IMR-90 (cell line): ENCODE measurements at regions not wholly inside any gene's neighbourhood (a gene's known extent, or its start where the extent isn't known, plus 50 kb on each side); places are given as distances from the start of the nearest gene placed in this dataset.

Experiments used
- ATAC-seq: fragments of 200-7000 bp; cut with Tn5 transposase; 2 replicates; pipeline ENCODE4 v1.9.1; 2020; ENCODE audit warnings: low read depth, mild to moderate bottlenecking, moderate library complexity
- BruUV-seq: library from RNA; stranded (reverse); fragments of 400-500 nt; replicated peaks from 2 replicates; lab custom pipeline; 2021; lab: Mats Ljungman, UMichigan
- CTCF ChIA-PET: fragments of 300-600 bp; formaldehyde crosslinking; extraction: SDS; loops from one replicate; lab custom pipeline; 2021; ENCODE audit warnings: antibody characterized with exemption; lab: Yijun Ruan, JAX
- POLR2A ChIA-PET: fragments of 300-600 bp; sonication (Branson Sonifier 250); formaldehyde crosslinking; loops from one replicate; lab custom pipeline; 2022; ENCODE audit warnings: antibody characterized with exemption; ENCODE audit not compliant: unreplicated experiment; lab: Charles Lee
- DNase-seq: peaks from one replicate; pipeline ENCODE4 v3.0.0; 2013
- H2AFZ ChIP-seq: replicated peaks from 2 replicates; pipeline ENCODE3; 2013; ENCODE audit warnings: low read length, mild to moderate bottlenecking; ENCODE audit not compliant: poor library complexity
- H2AK5ac ChIP-seq: 2 replicates; pipeline ENCODE4 v1.6.1; 2013; ENCODE audit warnings: low read depth, low read length, inconsistent platforms
- H2AK9ac ChIP-seq: replicated peaks from 2 replicates; pipeline ENCODE3; 2013; ENCODE audit warnings: mild to moderate bottlenecking, low read depth, low read length, moderate library complexity; ENCODE audit not compliant: poor library complexity
- H2BK120ac ChIP-seq: 2 replicates; pipeline ENCODE4 v1.6.1; 2013; ENCODE audit warnings: low read depth, low read length, inconsistent platforms
- H2BK15ac ChIP-seq: 3 replicates; pipeline ENCODE4 v1.6.1; 2013; ENCODE audit warnings: low read depth, low read length, inconsistent platforms
- H2BK20ac ChIP-seq: 2 replicates; pipeline ENCODE4 v1.6.1; 2013; ENCODE audit warnings: low read depth, mild to moderate bottlenecking, inconsistent platforms, low read length, moderate library complexity
- H2BK5ac ChIP-seq: 2 replicates; pipeline ENCODE4 v1.6.1; 2013; ENCODE audit warnings: mild to moderate bottlenecking, low read depth, low read length, inconsistent platforms; ENCODE audit not compliant: poor library complexity, severe bottlenecking
- H3K14ac ChIP-seq: replicated peaks from 2 replicates; pipeline ENCODE4 v1.6.1; 2013; ENCODE audit warnings: low read depth, low read length, inconsistent platforms
- H3K18ac ChIP-seq: 2 replicates; pipeline ENCODE4 v1.6.1; 2013; ENCODE audit warnings: low read depth, low read length, control low read depth
- H3K23ac ChIP-seq: 2 replicates; pipeline ENCODE4 v1.6.1; 2013; ENCODE audit warnings: low read depth, low read length, inconsistent platforms
- H3K27ac ChIP-seq: 2 replicates; pipeline ENCODE4 v1.5.1; 2013; ENCODE audit warnings: mild to moderate bottlenecking, control low read depth, low read length; ENCODE audit not compliant: insufficient read depth
- H3K27me3 ChIP-seq: 2 replicates; pipeline ENCODE4 v1.6.1; 2013; ENCODE audit warnings: low read length; ENCODE audit not compliant: control insufficient read depth, insufficient read depth
- H3K36me3 ChIP-seq: 2 replicates; pipeline ENCODE4 v1.6.1; 2013; ENCODE audit warnings: low read length, mixed read lengths; ENCODE audit not compliant: control insufficient read depth, insufficient read depth
- H3K4ac ChIP-seq: 2 replicates; pipeline ENCODE4 v1.6.1; 2013; ENCODE audit warnings: low read depth, low read length, inconsistent platforms
- H3K4me1 ChIP-seq: 2 replicates; pipeline ENCODE4 v1.6.1; 2013; ENCODE audit warnings: low read length, mixed read lengths; ENCODE audit not compliant: control insufficient read depth, insufficient read depth
- H3K4me2 ChIP-seq: 2 replicates; pipeline ENCODE4 v1.6.1; 2013; ENCODE audit warnings: low read depth, mild to moderate bottlenecking, control low read depth, low read length, moderate library complexity
- H3K4me3 ChIP-seq: 2 replicates; pipeline ENCODE4 v1.5.1; 2013; ENCODE audit warnings: low read depth, mild to moderate bottlenecking, control low read depth, low read length, moderate library complexity; ENCODE audit not compliant: insufficient read depth
- H3K56ac ChIP-seq: 2 replicates; pipeline ENCODE4 v1.6.1; 2013; ENCODE audit warnings: low read length, inconsistent platforms; ENCODE audit not compliant: insufficient read depth; ENCODE audit errors: extremely low read depth
- H3K79me1 ChIP-seq, 2 experiments: 2 replicates each; pipeline ENCODE4 v1.6.1; 2013; ENCODE audit warnings: low read length in 2 of 2, inconsistent platforms in 1 of 2, low read depth in 1 of 2
- H3K9ac ChIP-seq: 2 replicates; pipeline ENCODE4 v1.6.1; 2013; ENCODE audit warnings: low read depth, low read length, control low read depth
- H3K9me1 ChIP-seq: 2 replicates; pipeline ENCODE4 v1.6.1; 2013; ENCODE audit warnings: low read length, inconsistent platforms; ENCODE audit not compliant: insufficient read depth
- H3K9me3 ChIP-seq: 2 replicates; pipeline ENCODE4 v1.6.1; 2013; ENCODE audit warnings: low read length; ENCODE audit not compliant: control insufficient read depth, insufficient read depth
- H4K20me1 ChIP-seq: 2 replicates; pipeline ENCODE4 v1.6.1; 2013; ENCODE audit warnings: low read length, inconsistent platforms; ENCODE audit not compliant: insufficient read depth
- H4K5ac ChIP-seq: 2 replicates; pipeline ENCODE4 v1.6.1; 2013; ENCODE audit warnings: mild to moderate bottlenecking, low read depth, low read length, control low read depth
- H4K8ac ChIP-seq, 2 experiments: 2 replicates each; pipeline ENCODE4 v1.6.1; 2013; ENCODE audit warnings: low read depth in 2 of 2, low read length in 2 of 2, control low read depth in 1 of 2, inconsistent platforms in 1 of 2
- H4K91ac ChIP-seq: 2 replicates; pipeline ENCODE4 v1.6.1; 2013; ENCODE audit warnings: low read depth, low read length, inconsistent platforms; ENCODE audit not compliant: insufficient read depth
- BHLHE40 ChIP-seq: fragments of 150-350 bp; IDR thresholded peaks from 2 replicates; pipeline ENCODE4 v1.6.1; 2016; ENCODE audit warnings: mild to moderate bottlenecking, low read depth, low read length
- CEBPB ChIP-seq: IDR thresholded peaks from 2 replicates; pipeline ENCODE4 v1.6.1; 2012; ENCODE audit warnings: low read depth, low read length, improper control_type of control experiment
- CHD1 ChIP-seq: IDR thresholded peaks from 2 replicates; pipeline ENCODE4 v1.6.1; 2012; ENCODE audit warnings: low read depth, low read length, improper control_type of control experiment
- CTCF ChIP-seq: conservative IDR thresholded peaks from 2 replicates; pipeline ENCODE4 v1.5.1; 2012; ENCODE audit warnings: mild to moderate bottlenecking, low read depth, low read length, improper control_type of control experiment
- FOS ChIP-seq: fragments of 150-350 bp; IDR thresholded peaks from 2 replicates; pipeline ENCODE4 v1.6.1; 2016; ENCODE audit warnings: low read depth, low read length
- MAFK ChIP-seq: IDR thresholded peaks from 2 replicates; pipeline ENCODE4 v1.6.1; 2012; ENCODE audit warnings: low read depth, low read length, improper control_type of control experiment
- MAZ ChIP-seq: IDR thresholded peaks from 2 replicates; pipeline ENCODE4 v1.6.1; 2012; ENCODE audit warnings: low read depth, mild to moderate bottlenecking, low read length, improper control_type of control experiment, moderate library complexity, borderline replicate concordance
- MXI1 ChIP-seq: IDR thresholded peaks from 2 replicates; pipeline ENCODE4 v1.6.1; 2012; ENCODE audit warnings: low read depth, mild to moderate bottlenecking, low read length, moderate library complexity, borderline replicate concordance
- NFE2L2 ChIP-seq: fragments of 150-350 bp; IDR thresholded peaks from 2 replicates; pipeline ENCODE4 v1.6.1; 2016; ENCODE audit warnings: low read depth, mild to moderate bottlenecking, low read length
- POLR2A ChIP-seq: IDR thresholded peaks from 2 replicates; pipeline ENCODE4 v1.6.1; 2012; ENCODE audit warnings: mild to moderate bottlenecking, low read depth, low read length
- RAD21 ChIP-seq: IDR thresholded peaks from 2 replicates; pipeline ENCODE4 v1.6.1; 2012; ENCODE audit warnings: low read length, improper control_type of control experiment
- RCOR1 ChIP-seq: IDR thresholded peaks from 2 replicates; pipeline ENCODE4 v1.6.1; 2012; ENCODE audit warnings: mild to moderate bottlenecking, low read length, improper control_type of control experiment; ENCODE audit not compliant: insufficient replicate concordance
- RFX5 ChIP-seq: IDR thresholded peaks from 2 replicates; pipeline ENCODE4 v1.8.0; 2012; ENCODE audit warnings: low read depth, mild to moderate bottlenecking, low read length, moderate library complexity
- SMC3 ChIP-seq: fragments of 150-350 bp; IDR thresholded peaks from 2 replicates; pipeline ENCODE4 v1.6.1; 2016; ENCODE audit warnings: low read depth, mild to moderate bottlenecking, antibody characterized with exemption, low read length, moderate library complexity
- WGBS, 2 experiments: methylation state at CpG; one replicate each; pipeline versions ENCODE4 v1.1.5 to v1.1.7; 2013; ENCODE audit warnings: missing lambda C conversion rate in 2 of 2; ENCODE audit not compliant: insufficient read length in 1 of 2; ENCODE audit errors: extremely low coverage in 2 of 2; 5-methylcytosine and 5-hydroxymethylcytosine counted together
- dilution Hi-C: fragments of 300-500 bp; cut with HindIII; formaldehyde crosslinking; loops from one replicate; pipeline ENCODE4 v1.14.3; 2018; ENCODE audit warnings: low sequenced_read_pairs; ENCODE audit not compliant: unreplicated experiment
- in situ Hi-C: fragments of 300-500 bp; cut with MboI; formaldehyde crosslinking; loops from 3 replicates; pipeline ENCODE4 v1.14.3; 2019; ENCODE audit warnings: low sequenced_read_pairs, inconsistent platforms, mixed read lengths
- intact Hi-C: fragments of 100-400 bp; cut with micrococcal nuclease; formaldehyde crosslinking; loops from 2 replicates; pipeline ENCODE4 v1.10.0; 2022
- TF ChIP-seq, protein P1 (sequence below): fragments of 150-350 bp; IDR thresholded peaks from 2 replicates; pipeline ENCODE4 v1.6.1; 2016; ENCODE audit warnings: low read depth, mild to moderate bottlenecking, low read length, moderate library complexity, borderline replicate concordance
- TF ChIP-seq, protein P2 (sequence below): fragments of 150-350 bp; IDR thresholded peaks from 2 replicates; pipeline ENCODE4 v1.6.1; 2017; ENCODE audit warnings: mild to moderate bottlenecking, antibody characterized with exemption, low read length, low read depth

DNA sequence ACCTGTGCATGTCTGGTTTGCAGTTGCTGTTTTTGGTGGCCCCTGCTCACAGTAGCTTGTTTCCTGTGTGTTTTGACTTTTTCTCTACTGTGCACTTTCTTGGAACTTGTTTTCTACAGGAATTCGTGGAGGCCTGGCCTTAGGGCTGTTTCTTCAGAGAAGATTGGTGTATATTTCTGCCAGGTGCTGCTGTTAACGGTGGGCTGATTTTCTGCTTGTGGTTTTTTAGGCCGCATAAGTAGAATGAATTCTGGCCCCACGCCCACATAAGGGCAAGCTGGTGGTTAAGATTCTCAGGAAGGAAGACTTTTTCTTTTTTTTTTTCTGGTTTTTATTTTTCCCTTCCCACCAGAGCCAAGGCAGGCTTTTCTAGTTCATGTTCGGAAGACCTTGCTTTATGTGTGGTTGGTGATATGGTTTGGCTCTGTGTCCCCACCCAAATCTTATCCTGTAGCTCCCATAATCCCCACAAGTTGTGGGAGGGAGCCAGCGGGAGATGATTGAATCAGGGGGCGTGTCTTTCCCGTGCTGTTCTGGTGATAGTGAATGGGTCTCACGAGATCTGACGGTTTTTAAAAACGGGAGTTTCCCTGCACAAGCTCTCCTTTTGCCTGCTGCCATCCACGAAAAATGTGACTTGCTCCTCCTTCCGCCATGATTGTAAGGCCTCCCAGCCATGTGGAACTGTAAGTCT, 71.5 kb upstream of the DISP3 start:
- H3K4ac ChIP-seq, result no peak overlapping the region
- H4K91ac ChIP-seq, result no peak overlapping the region
- H4K8ac ChIP-seq, result no peak overlapping the region
- H3K56ac ChIP-seq, result no peak overlapping the region
- H3K4me1 ChIP-seq, result no peaks in the 10 kb centered on the region
- no peak overlapping the region for H3K14ac ChIP-seq
- H4K5ac ChIP-seq, result no peak overlapping the region
- no peaks in the 10 kb centered on the region for H3K36me3 ChIP-seq
- no peak overlapping the region for H3K9ac ChIP-seq
- DNase-seq (no peak), ATAC-seq (no peak)
- H2BK20ac ChIP-seq, result no peak overlapping the region
- TF ChIP-seq RCOR1, result no peak
- TF ChIP-seq, protein P1, sequence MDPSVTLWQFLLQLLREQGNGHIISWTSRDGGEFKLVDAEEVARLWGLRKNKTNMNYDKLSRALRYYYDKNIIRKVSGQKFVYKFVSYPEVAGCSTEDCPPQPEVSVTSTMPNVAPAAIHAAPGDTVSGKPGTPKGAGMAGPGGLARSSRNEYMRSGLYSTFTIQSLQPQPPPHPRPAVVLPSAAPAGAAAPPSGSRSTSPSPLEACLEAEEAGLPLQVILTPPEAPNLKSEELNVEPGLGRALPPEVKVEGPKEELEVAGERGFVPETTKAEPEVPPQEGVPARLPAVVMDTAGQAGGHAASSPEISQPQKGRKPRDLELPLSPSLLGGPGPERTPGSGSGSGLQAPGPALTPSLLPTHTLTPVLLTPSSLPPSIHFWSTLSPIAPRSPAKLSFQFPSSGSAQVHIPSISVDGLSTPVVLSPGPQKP, result no peak
- TF ChIP-seq CHD1, result no peak
- no peak for TF ChIP-seq POLR2A
- TF ChIP-seq CEBPB, result no peak
- no peak for TF ChIP-seq CTCF
- no peak for TF ChIP-seq RFX5
- no peak for TF ChIP-seq FOS
- TF ChIP-seq, protein P2, sequence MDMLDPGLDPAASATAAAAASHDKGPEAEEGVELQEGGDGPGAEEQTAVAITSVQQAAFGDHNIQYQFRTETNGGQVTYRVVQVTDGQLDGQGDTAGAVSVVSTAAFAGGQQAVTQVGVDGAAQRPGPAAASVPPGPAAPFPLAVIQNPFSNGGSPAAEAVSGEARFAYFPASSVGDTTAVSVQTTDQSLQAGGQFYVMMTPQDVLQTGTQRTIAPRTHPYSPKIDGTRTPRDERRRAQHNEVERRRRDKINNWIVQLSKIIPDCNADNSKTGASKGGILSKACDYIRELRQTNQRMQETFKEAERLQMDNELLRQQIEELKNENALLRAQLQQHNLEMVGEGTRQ, result no peak
- no peak for TF ChIP-seq MXI1
- no peak for TF ChIP-seq MAZ
- TF ChIP-seq SMC3, result no peak
- TF ChIP-seq NFE2L2, result no peak
- TF ChIP-seq BHLHE40, result no peak
- no peak for TF ChIP-seq RAD21
- TF ChIP-seq MAFK, result no peak
- intact Hi-C loops, result no loop called here
- no peak overlapping the region for H3K4me3 ChIP-seq
- H3K79me1 ChIP-seq, result no peaks in the 10 kb centered on the region
- H3K4me2 ChIP-seq, result no peak overlapping the region
- 66% methylated on average over 6 of the region's 13 CpGs; no CpG with 5 or more reads in 1 of the 2 experiments for WGBS, 2 experiments
- H3K9me3 ChIP-seq, result no peaks in the 10 kb centered on the region
- H3K18ac ChIP-seq, result no peak overlapping the region
- H2BK15ac ChIP-seq, result no peak overlapping the region
- H4K20me1 ChIP-seq, result no peaks in the 10 kb centered on the region
- no peak overlapping the region for H3K23ac ChIP-seq
- no peak overlapping the region for H3K27ac ChIP-seq
- dilution Hi-C loops, result no loop called here
- no peak overlapping the region for H2BK120ac ChIP-seq
- H2AK5ac ChIP-seq, result no peak overlapping the region
- no peaks in the 10 kb centered on the region for H3K9me1 ChIP-seq
- in situ Hi-C loops, result no loop called here
- POLR2A ChIA-PET, result no interaction called here
- no TSS peak for BruUV-seq
- CTCF ChIA-PET, result no interaction called here
- no peaks in the 10 kb centered on the region; the same call in 1 of the 2 replicates for H3K27me3 ChIP-seq
- no peak overlapping the region for H2AK9ac ChIP-seq
- no peak overlapping the region for H2AFZ ChIP-seq
- no peak overlapping the region for H2BK5ac ChIP-seq
